Adipocyte (in vitro differentiated cells): ENCODE measurements at regions not wholly inside any gene's neighbourhood (a gene's known extent, or its start where the extent isn't known, plus 50 kb on each side); places are given as distances from the start of the nearest gene placed in this dataset.
"Not testable (repeated sequence)": the region's sequence is repeated elsewhere in the genome, so short reads cannot be mapped to it uniquely, and the experiment has no call there.

Experiments
- DNase-seq: peaks from one replicate; pipeline ENCODE4 v3.0.0-alpha.2; 2015; ENCODE audit warnings: low read depth
- H3K27me3 ChIP-seq: replicated peaks from 2 replicates; pipeline ENCODE4 v1.7.0; 2013; ENCODE audit warnings: mild to moderate bottlenecking, low read length, moderate library complexity; ENCODE audit not compliant: control insufficient read depth, insufficient read depth
- H3K36me3 ChIP-seq: 2 replicates; pipeline ENCODE4 v1.7.0; 2013; ENCODE audit warnings: low read length, mild to moderate bottlenecking, moderate library complexity; ENCODE audit not compliant: control insufficient read depth, insufficient read depth, severe bottlenecking
- H3K4me1 ChIP-seq: 2 replicates; pipeline ENCODE4 v1.7.0; 2013; ENCODE audit warnings: mild to moderate bottlenecking, low read length, moderate library complexity; ENCODE audit not compliant: control insufficient read depth, insufficient read depth
- H3K4me3 ChIP-seq: 2 replicates; pipeline ENCODE4 v1.7.0; 2013; ENCODE audit warnings: mild to moderate bottlenecking, low read length, moderate library complexity
- H3K9ac ChIP-seq: 2 replicates; pipeline ENCODE4 v1.7.0; 2013; ENCODE audit warnings: mild to moderate bottlenecking, low read length, moderate library complexity
- H3K9me3 ChIP-seq: 2 replicates; pipeline ENCODE4 v1.7.0; 2013; ENCODE audit warnings: mild to moderate bottlenecking, low read length, moderate library complexity; ENCODE audit not compliant: control insufficient read depth

DNA sequence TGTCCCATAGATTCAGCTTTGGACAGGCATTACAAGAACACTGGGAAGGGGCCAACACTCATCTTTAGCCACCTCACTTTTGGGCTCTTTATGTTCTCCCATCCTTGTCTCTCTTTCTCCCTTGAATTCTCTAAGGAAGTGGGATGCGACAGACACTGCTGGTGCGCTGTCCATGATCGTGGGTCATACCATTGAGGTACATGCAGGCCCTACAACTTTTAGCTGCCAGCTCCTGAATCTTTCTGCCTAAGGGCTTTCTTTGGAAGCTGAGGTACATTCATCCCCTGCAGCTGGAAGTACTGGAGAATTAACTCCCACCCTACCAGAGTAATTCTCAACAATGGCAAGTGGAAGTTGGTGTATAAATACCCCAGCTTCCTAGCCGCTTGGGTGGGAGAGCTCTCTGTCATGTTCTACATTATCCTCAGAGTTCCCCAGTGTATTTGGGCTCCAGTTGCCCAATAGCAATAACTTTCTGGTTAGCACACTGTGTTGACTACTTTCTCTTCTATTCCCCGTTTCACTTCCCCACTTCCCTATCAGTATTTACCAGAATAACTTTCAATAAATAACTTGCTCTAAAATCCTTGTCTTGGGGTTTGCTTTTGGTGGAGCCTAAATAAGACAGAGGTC is 75.6 kb upstream of the ADRA1D start:
- DNase-seq = no peak
- no peak overlapping the region for H3K9ac ChIP-seq
- no peaks in the 10 kb centered on the region for H3K4me1 ChIP-seq
- H3K4me3 ChIP-seq = no peak overlapping the region
- peaks cover 4% of the 10 kb centered on the region for H3K27me3 ChIP-seq
- H3K36me3 ChIP-seq = no peaks in the 10 kb centered on the region
- peaks cover 7% of the 10 kb centered on the region for H3K9me3 ChIP-seq

DNA sequence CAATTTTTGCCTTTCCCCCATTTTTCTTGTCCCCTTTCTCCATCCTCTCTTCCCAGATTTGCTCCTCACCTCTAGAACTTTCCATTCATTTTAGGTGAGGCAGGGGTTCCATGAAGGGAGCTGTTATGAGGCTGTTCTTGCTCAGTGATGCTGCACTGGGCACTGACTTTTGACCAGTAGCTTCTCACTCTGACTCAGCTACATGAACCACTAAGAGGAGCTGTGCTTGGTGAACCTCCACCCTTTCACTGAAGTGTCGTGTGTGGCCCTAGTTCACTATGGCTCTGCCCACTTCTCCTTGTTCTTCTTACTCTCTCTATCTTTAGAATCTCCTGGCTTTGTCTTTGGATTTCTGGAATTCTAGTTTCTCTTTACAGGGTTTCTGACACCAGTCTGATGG is 73.4 kb upstream of the ADRA1D start:
- no peaks in the 10 kb centered on the region for H3K4me1 ChIP-seq
- no peak overlapping the region for H3K9ac ChIP-seq
- no peaks in the 10 kb centered on the region for H3K36me3 ChIP-seq
- H3K4me3 ChIP-seq = no peak overlapping the region
- H3K27me3 ChIP-seq = no peaks in the 10 kb centered on the region
- no peak for DNase-seq
- peaks cover 7% of the 10 kb centered on the region for H3K9me3 ChIP-seq

- Histone ChIP-seq H3K36me3 (no peaks in the 10 kb centered on the region), H3K4me3 (no peak overlapping the region), H3K9me3 (no peaks in the 10 kb centered on the region), H3K27me3 (peaks cover 3% of the 10 kb centered on the region), H3K4me1 (no peaks in the 10 kb centered on the region), H3K9ac (no peak overlapping the region)
- DNase-seq = no peak
Measured at GRCh38 chr20:4320291-4320690, 71.2 kb upstream of the ADRA1D start.

- peak; percentile 2 for DNase-seq
- H3K4me1 ChIP-seq = no peaks in the 10 kb centered on the region
- H3K27me3 ChIP-seq = peaks cover 3% of the 10 kb centered on the region
- H3K4me3 ChIP-seq = no peak overlapping the region
- no peaks in the 10 kb centered on the region for H3K36me3 ChIP-seq
- H3K9ac ChIP-seq = no peak overlapping the region
- H3K9me3 ChIP-seq = no peaks in the 10 kb centered on the region
Measured at GRCh38 chr20:4318891-4319290, 69.8 kb upstream of the ADRA1D start.

DNA sequence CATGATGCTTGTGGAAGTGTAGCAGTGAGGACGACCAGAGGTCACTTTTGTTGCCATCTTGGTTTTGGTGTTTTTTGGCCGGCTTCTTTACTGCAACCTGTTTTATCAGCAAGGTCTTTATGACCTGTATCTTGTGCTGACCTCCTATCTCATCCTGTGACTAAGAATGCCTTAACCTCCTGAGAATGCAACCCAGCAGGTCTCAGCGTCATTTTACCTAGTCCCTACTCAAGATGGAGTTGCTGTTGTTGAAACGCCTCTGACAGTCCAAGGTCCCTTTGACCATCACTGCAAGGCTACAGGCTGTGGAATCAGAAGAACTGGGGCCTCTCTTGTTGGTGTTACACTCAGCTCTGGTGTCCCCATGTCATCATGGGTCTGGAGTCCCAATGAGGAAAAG is 61.5 kb upstream of the ADRA1D start:
- peaks cover 10% of the 10 kb centered on the region for H3K9me3 ChIP-seq
- H3K9ac ChIP-seq, DNase-seq, H3K27me3 ChIP-seq, H3K4me3 ChIP-seq, H3K36me3 ChIP-seq: not testable (repeated sequence)
- peaks cover 10% of the 10 kb centered on the region for H3K4me1 ChIP-seq

DNA sequence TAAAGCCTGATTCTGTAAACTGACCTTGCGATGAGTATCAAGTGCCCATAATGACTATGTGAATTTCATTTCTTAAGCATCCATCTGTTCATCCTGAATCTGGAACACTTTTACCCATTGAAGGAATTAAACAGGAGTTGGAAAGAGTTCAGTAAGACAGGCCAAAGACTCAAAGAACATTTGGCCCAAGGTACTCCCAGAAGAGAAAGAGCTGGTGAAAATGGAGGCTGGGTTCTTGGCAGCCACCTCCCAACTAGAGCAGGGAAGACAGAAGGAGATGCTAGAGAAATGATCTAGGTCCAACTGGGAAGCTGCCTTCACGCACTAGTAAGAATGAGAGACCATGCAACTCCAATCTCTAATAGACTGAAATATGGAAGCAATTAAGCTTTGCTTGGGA is 57.1 kb upstream of the ADRA1D start:
- DNase-seq = no peak
- H3K9ac ChIP-seq = no peak overlapping the region
- peaks cover 3% of the 10 kb centered on the region for H3K9me3 ChIP-seq
- peaks cover 10% of the 10 kb centered on the region for H3K4me1 ChIP-seq
- H3K36me3 ChIP-seq = no peaks in the 10 kb centered on the region
- H3K4me3 ChIP-seq = no peak overlapping the region
- peaks cover 13% of the 10 kb centered on the region for H3K27me3 ChIP-seq

GRCh38 chr20:4305091-4305490 is 56.0 kb upstream of the ADRA1D start:
- no peaks in the 10 kb centered on the region for H3K9me3 ChIP-seq
- no peak overlapping the region for H3K9ac ChIP-seq
- peaks cover 6% of the 10 kb centered on the region for H3K4me1 ChIP-seq
- H3K27me3 ChIP-seq = peaks cover 15% of the 10 kb centered on the region
- H3K36me3 ChIP-seq = no peaks in the 10 kb centered on the region
- no peak overlapping the region for H3K4me3 ChIP-seq
- DNase-seq = no peak

- no peaks in the 10 kb centered on the region for H3K9me3 ChIP-seq
- peaks cover 3% of the 10 kb centered on the region for H3K4me1 ChIP-seq
- peaks cover 15% of the 10 kb centered on the region for H3K27me3 ChIP-seq
- no peak for DNase-seq
- no peak overlapping the region for H3K4me3 ChIP-seq
- no peaks in the 10 kb centered on the region for H3K36me3 ChIP-seq
- H3K9ac ChIP-seq = no peak overlapping the region
Measured at GRCh38 chr20:4304601-4305000, 55.5 kb upstream of the ADRA1D start.

- H3K36me3 ChIP-seq = no peaks in the 10 kb centered on the region
- DNase-seq = no peak
- no peaks in the 10 kb centered on the region for H3K4me1 ChIP-seq
- H3K4me3 ChIP-seq = no peak overlapping the region
- no peaks in the 10 kb centered on the region for H3K9me3 ChIP-seq
- no peak overlapping the region for H3K9ac ChIP-seq
- peaks cover 15% of the 10 kb centered on the region for H3K27me3 ChIP-seq
Measured at GRCh38 chr20:4303136-4303535, 54.0 kb upstream of the ADRA1D start.

- Histone ChIP-seq H3K9me3 (no peaks in the 10 kb centered on the region), H3K36me3 (no peaks in the 10 kb centered on the region), H3K27me3 (peaks cover 15% of the 10 kb centered on the region), H3K4me3 (no peak overlapping the region), H3K4me1 (peaks cover 12% of the 10 kb centered on the region), H3K9ac (no peak overlapping the region)
- no peak for DNase-seq
Measured at GRCh38 chr20:4300921-4301320, 51.8 kb upstream of the ADRA1D start.

DNA sequence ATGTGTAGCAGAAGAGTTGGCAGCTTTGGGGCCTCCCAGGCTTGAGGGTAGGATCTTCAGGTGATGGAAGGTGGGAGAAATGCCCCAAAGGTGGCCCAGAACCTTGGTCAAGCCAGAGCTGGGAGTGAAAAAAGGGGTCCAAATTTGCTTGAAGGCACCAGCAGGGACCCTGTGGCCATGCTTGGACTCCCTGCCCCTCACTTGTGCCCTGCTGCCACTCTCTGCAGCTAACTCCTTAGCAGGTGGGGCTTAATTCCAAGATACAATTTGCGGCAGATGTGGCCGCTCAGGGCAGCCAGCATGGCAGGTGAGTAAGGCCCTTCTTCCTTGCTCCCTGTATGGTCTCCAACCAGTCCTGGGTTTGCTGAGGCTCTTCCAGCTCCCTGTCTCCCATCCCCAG is 51.3 kb upstream of the ADRA1D start:
- Histone ChIP-seq H3K27me3 (peaks cover 15% of the 10 kb centered on the region), H3K9ac (no peak overlapping the region), H3K4me1 (peaks cover 12% of the 10 kb centered on the region), H3K36me3 (no peaks in the 10 kb centered on the region), H3K9me3 (no peaks in the 10 kb centered on the region), H3K4me3 (no peak overlapping the region)
- DNase-seq = no peak

GRCh38 chr20:4299773-4300172 is 50.7 kb upstream of the ADRA1D start:
- H3K27me3 ChIP-seq = peaks cover 15% of the 10 kb centered on the region
- H3K9me3 ChIP-seq = no peaks in the 10 kb centered on the region
- no peak overlapping the region for H3K4me3 ChIP-seq
- no peaks in the 10 kb centered on the region for H3K36me3 ChIP-seq
- peak; percentile 4 for DNase-seq
- no peak overlapping the region for H3K9ac ChIP-seq
- peaks cover 12% of the 10 kb centered on the region for H3K4me1 ChIP-seq
